ENCODE measurements at regions not wholly inside any gene's neighbourhood (a gene's known extent, or its start where the extent isn't known, plus 50 kb on each side); places are given as distances from the start of the nearest gene placed in this dataset.

DNA sequence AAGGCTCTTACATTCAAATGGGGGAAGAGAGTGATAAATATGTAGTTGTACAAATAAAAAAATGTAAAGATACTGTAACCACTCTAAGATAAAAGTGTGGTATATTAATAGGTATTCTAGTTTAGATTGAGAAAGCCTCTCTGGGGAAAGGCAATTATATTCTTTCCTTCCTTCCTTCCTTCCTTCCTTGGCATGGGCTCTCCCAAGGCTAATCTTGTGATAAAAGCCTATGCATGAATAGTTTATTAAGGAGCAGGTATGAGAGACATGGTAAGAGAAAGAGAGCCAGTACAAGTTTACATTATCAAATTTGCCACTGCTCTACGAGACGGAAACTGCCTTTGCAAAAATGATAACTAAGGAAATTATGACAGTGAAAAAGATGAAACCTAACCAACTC lies 588.8 kb downstream of the PRELID2 start:
- no peak for TF ChIP-seq EZH2 (IDR thresholded peaks at IDR 0.05; ENCODE audit: insufficient read depth, low read length)
- TF ChIP-seq, protein P1, sequence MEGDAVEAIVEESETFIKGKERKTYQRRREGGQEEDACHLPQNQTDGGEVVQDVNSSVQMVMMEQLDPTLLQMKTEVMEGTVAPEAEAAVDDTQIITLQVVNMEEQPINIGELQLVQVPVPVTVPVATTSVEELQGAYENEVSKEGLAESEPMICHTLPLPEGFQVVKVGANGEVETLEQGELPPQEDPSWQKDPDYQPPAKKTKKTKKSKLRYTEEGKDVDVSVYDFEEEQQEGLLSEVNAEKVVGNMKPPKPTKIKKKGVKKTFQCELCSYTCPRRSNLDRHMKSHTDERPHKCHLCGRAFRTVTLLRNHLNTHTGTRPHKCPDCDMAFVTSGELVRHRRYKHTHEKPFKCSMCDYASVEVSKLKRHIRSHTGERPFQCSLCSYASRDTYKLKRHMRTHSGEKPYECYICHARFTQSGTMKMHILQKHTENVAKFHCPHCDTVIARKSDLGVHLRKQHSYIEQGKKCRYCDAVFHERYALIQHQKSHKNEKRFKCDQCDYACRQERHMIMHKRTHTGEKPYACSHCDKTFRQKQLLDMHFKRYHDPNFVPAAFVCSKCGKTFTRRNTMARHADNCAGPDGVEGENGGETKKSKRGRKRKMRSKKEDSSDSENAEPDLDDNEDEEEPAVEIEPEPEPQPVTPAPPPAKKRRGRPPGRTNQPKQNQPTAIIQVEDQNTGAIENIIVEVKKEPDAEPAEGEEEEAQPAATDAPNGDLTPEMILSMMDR (IDR thresholded peaks at IDR 0.05; ENCODE audit: insufficient read depth, low read depth, low read length), result no peak

Measured in astrocyte (in vitro differentiated cells and primary cell).